Hematopoietic multipotent progenitor cell treated with erythropoietin and hydrocortisone succinate and interleukin-3 and kit ligand, for 6 days (in vitro differentiated cells): ENCODE measurements at regions not wholly inside any gene's neighbourhood (a gene's known extent, or its start where the extent isn't known, plus 50 kb on each side); places are given as distances from the start of the nearest gene placed in this dataset.
"Not testable (repeated sequence)": the region's sequence is repeated elsewhere in the genome, so short reads cannot be mapped to it uniquely, and the experiment has no call there.

Experiments
- DNase-seq: peaks from one replicate; pipeline ENCODE4 v3.0.0-alpha.2; 2015

DNA sequence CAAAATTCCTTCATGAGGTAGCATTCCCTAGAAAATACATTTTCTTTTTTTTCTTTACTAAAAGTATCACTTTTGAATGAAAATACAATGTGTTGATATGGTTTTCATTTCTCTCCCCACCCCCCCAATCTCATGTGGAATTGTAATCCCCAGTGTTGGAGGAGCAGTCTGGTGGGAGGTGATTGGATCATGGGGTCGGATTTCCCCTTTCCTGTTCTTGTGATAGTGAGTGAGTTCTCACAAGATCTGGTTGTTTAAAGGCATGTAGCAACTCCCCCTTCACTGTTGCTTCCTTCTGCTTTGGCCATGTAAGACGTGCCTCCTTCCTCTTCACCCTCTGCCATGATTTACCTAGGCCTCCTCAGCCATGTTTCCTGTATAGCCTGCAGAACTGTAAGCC is 790.3 kb upstream of the KCND2 start:
- no peak for DNase-seq

DNA sequence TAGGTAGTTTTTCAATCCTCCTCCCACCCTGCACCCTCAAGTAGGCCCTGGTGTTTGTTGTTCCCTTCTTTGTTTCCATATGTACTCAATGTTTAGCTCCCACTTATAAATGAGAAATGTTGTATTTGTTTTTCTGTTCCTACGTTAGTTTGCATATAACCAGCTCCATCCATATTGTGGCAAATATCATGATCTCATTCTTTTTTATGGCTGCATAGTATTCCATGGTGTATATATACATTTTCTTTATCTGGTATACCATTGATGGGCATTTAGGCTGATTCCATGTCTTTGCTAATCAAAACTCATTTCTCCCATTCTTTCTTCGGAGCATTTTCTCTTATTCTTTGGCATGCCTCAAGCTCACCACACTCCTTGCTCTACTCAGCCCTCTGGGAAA is 789.6 kb upstream of the KCND2 start:
- no peak for DNase-seq

DNA sequence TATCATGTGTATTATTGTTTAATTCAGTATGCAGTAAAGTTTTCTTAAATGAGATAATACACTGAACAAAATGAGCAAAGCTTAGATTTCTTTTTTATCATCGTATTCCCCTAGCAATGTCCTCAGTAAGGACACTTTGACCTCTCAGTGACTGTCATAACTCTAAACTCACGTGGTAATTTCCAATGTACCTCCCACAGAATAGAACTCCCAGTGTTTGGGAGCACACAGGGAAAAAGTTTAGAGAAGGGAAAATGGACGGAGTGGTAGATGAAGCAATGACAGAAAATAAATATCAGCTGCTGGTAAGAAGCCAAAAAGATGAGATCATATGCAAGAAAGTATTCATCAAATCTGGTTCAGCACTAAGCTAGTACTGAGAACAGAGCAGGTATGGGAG is 758.6 kb upstream of the KCND2 start:
- DNase-seq, result no peak

DNA sequence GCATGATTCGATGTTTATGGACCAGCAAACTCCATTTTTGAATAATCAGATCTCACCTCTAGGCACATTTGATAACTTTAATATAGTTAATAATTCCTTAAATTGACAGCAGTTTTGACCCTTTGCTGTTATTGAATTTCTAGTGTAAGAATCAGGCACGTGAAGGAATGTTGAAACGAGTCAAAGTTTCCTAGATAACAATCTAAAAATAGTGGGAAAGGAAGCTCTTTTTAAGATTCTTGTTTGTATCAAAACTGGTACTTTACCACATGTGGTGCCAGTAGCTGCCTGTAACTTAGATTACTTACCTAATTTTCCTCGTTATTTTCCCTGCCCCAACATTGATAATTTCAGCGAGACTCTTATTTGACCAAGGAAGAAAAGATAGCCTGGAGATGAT is 757.8 kb upstream of the KCND2 start:
- DNase-seq, result no peak

DNA sequence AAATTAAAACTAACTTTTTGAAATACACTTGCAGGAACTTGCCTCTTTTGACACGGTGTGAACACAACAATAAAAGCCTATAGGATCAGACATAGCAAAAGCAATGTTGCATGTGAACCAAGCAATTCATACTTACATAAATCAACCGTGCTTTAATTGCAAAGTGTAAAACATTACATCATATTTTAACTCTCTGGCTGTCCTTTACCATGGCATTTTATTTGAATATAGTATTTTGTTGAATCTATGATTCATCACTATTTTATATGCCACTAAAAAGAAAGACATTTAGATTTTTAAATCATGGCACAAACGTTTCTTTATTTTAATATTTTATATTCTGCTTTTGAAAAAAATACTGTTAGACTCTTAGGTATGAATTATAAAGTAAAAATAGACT is 757.0 kb upstream of the KCND2 start:
- no peak for DNase-seq

DNA sequence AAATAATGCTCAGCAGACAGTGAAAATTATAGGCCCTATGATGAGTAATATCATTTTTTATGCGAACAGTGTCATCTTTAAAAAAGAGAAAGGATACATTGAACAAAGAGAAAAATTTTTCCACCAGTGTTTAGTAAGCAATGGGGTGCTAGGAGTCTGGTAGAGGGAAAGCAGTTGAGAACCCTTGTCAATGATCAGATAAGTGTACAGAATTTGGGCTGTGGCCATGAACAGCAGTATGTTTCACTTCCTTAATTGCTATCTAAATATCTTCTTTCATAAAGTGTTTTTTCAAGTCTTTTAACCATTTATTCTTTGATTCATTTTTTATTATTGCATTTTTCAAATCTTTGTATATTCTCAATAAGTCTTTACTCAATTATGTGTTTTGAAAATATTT is 750.7 kb upstream of the KCND2 start:
- no peak for DNase-seq

DNA sequence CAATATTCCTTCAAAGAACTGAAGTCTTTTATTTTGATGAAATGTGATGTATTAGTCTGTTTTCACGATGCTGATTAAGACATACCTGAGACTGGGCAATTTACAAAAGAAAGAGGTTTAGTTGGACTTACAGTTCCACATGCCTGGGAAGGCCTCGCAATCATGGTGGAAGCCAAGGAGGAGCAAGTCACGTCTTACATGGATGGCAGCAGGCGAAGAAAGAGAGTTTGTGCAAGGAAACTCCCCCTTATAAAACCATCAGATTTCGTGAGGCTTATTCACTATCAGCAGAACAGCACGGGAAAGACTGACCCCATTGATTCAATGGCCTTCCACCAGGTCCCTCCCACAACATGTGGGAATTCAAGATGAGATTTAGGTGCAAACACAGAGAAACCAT is 750.3 kb upstream of the KCND2 start:
- DNase-seq, result no peak

DNA sequence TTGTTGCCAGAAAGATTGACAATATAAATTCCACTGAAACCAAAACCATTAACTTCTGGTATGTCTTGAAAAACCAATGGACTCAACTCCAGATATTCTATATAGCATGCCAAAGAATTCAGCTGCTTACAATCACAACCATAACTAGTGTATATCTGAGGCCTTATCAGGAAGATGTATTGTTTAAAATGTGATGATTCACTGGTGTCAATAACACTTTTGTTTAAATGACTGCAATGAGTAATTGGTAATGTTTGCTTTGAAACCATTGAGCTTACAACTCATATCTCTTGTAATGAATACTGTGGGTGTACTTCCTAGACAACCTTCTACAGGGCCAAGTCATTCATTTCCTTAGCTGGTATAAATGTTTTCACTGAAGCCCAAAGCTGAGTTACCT is 727.9 kb upstream of the KCND2 start:
- DNase-seq, result no peak

DNA sequence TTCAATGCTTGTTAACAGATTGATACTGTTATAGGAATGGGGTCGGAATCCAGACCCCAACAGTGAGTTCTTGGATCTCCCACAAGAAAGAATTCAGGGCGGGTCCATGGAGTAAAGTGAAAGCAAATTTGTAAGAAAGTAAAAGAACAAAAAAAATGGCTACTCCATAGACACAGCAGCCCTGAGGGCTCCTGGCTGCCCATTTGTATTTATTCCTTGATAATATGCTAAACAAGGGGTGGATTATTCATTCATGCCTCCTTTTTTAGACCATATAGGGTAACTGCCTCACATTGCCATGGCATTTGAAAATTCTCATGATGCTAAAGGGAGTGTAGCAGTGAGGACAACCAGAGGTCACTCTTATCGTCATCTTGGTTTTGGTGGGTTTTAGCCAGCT is 717.2 kb upstream of the KCND2 start:
- no peak for DNase-seq

DNA sequence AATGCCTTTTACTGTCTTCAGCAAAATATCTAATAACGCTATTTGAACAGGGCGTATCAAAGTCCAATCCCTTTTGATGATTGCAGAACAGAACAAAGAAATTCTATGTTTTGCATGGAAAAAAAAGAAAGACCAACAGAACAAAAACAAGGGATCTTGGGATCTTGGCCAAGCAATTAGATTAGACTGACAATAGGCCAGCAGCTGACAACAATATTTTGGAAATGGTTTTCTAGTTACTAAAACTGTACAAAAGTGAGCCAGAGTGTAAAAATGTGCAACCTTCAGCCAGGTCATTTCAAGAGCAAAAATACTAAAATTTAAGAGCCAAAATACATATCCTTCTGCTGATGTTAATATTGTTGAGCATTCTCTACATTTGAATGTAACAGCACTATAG is 716.5 kb upstream of the KCND2 start:
- DNase-seq, result no peak

DNA sequence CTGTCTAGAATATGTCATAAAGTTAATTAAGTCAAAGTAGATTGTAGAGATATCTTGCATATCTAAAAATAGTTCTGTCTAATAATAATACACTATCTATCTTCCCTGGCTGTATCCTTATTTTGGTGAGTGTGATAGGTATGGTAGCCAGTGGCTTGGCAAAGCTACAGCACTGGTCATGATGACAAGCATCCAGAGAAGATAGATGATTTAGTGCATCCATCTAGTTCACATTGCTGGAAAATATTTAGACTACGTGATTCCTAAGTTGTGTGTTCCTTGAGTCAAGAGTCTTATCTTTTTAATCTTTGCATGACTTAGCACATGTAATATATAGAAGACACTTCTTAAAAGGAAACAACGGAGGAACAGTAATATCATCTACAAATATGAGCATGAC is 711.2 kb upstream of the KCND2 start:
- no peak for DNase-seq

DNA sequence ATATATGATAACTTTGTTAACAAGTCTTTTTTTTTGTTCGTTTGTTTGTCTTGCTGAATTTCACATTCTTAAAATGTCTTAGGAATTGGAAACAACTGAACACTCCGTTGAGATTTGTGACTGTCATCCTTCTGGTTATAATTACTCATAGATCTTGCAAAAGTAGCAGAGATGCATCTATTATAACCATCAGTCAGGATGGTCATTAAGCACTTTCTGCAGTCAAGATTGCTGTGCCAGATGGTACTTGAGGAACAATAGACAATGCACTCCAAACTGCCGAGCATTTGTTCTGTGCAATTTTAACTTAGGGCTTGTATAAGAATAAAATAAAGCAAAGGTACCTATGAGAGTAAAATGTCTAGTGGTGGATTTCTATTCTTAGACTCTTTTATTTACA is 710.1 kb upstream of the KCND2 start:
- no peak for DNase-seq

DNA sequence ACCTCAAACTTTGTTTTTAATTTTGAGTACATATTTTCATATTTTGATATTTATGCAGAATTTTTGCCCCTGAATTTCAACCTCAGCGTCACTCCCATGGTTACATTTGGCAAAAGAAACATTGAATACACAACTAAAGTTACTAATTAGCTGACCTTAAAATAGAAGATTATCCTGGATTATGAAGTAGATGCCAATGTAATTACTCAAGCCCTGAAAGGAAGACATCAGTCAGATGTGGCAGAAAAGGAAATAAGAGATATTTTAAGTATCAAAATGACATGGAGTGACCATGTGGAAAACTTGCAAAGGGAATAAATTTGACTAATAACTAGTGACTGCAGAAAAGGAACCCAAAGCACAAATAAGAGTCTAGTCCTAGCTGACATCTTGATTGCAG is 701.3 kb upstream of the KCND2 start:
- no peak for DNase-seq

DNA sequence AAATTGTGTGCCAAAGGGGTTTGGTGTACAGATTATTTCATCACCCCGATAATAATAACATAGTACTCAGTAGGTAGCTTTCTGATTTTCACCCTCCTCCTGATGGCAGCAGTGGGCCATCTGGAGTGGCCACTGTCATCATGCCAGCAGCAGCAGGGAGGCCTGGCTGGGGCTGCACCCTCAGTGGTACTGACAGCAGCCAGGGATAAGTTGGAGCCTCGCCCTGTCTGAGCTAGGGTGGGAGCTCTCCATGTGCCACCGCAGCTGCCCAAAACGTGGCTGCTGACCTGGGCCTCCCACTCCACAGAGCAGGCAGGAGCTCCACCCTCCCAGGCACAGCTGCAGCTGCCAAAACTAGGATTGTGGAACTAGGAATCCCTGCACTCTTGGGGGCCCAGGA is 700.8 kb upstream of the KCND2 start:
- DNase-seq, result no peak

DNA sequence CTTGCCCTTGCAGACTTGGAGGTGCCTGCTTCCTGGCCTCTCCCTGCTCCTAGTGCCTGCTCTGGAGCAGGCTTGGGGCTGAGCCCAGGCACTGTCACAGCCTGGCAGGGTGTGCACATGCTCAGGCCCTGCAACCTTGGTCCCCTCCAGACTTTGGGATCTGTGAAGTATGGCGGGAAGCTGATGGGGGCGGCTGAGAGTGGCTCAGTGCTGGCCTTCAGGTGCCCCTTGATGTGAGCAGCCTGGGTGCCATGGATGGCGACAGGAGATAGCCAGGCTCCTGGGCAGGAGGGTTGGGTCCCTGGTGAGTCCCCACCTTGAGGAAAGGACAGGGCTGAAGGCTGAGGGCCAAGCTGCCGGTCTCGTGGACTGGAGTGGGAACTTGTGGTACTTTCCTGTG is 700.4 kb upstream of the KCND2 start:
- DNase-seq, result no peak

DNA sequence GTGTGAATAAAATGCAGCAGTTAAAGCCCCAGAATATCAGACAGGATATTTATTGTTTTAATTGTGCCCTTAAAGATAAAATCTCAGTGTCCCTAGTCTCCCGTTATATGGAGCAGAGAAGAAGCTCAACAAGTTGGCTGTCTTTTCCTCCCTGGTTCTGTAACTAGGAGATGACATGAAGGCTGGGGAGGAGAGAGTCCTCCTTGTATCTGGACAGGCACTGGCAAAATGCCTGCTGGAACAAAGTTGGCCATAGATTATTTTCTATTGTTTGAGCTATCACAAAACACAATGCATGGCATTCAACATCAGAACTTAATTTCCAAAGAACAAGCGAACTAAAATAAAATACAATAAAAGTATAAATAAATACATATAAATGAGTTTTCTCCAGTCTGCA is 694.9 kb upstream of the KCND2 start:
- no peak for DNase-seq

DNA sequence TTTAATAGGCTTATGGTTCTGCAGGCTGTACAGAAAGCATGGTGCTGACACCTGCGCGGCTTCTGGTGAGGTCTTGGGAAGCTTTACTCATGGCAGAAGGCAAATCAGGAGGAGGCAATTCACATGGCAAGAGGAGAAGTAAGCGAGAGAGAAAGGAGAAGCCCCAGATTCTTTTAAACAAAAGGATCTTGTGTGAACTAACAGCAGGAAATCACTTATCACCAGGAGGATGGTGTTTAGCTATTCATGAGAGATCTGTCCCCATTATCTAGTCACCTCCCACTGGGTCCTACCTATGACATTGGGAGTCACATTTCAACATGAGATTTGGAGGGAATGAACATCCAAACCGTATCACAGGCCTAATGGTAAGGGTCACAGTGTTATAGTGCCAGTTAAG is 678.0 kb upstream of the KCND2 start:
- DNase-seq, result no peak

DNA sequence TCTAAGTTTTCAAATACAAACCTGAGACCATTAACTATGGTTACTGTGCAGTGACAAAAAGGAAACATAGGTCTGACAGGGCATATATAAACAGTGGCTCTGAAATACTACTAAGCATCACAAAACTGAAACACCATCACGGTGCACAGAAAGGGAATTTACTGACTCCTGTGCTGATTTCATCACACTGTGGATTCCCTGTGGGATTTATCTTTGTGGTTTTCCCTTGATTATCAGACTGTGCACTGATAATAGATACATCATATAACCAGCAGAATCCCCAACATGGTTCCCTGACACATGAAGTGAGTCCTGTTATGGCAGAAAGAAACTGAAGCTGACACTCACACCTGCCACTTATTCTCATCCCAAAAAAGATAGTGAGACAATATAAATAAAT is 676.3 kb upstream of the KCND2 start:
- DNase-seq, result no peak

DNA sequence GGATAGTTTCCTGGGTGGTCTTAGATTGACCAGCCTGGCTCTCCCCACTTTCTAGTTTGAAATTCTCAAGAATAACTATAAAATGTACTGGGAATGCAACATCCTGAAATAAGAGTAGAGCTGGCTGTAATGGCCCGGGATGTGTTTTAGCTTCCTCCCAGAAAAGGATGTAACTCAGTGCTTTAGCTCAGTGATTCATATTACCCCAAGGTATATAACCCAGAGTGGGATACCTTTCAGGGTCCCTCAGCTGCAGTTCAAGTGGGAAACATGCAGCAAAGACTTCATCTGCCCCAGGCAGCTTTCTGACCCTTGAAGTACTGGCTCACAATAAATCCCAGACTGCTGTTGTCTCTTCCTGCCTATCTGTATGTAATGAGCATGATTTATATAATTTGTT is 666.7 kb upstream of the KCND2 start:
- no peak for DNase-seq

DNA sequence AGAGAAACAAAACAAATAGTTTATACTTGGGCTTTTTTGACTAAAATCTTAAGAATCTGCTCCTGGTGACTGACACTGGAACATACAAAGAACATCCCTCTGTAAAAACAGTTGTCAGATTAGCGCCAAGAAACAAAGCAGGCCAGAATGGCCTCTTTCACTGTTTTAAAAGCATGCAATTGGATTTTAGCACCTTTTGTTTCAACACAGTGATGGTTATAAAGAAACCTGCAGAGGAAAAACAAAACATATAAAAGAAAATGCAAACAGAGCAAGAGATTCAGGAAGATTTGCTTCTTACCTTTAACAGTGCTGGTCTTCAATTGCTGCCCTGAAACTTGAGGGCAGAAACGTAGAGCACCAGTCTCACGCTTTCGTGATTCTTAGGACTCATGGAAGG is 652.2 kb upstream of the KCND2 start:
- no peak for DNase-seq

DNA sequence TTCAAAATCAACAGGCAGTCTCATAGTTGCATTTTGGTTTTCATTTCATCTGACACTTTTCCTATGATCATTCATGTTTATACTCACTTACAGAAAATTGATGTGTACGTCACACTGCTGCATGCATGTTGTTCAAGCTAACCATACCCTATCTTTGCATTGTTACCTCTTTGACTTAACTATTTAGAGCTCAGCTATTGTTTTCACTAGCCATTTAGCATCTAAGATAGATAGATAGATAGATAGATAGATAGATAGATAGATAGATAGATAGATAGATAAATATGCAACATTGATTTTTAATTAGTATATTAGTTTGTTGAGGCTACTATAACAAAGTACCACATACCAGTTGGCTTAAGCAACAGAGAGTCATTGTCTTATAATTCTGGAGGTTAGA is 649.5 kb upstream of the KCND2 start:
- no peak for DNase-seq

DNA sequence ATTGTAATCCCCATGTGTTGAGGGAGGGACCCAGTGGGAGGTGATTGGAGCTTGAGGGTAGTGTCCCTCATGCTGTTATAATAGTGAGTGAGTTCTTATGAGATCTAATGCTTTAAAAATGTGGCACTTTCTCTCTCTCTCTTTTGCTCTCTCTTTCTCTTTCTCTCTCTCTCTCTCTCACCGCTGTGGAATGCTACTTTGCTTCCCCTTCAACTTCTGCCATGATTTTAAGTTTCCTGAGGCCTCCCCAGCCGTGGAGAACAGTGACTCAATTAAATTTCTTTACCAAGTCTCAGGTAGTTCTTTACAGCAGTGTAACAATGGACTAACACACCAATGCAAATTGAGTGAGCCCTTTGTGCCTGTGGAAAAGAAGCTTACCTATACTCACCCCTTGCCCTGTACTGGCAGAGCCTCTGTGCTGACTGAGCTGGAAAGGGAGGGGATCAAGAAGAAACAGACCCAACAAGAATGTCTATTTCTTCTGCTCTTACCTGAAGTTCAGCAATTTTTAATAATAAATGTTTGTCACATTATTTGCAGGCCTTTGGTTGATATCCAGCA is 642.5 kb upstream of the KCND2 start:
- no peak for DNase-seq

DNA sequence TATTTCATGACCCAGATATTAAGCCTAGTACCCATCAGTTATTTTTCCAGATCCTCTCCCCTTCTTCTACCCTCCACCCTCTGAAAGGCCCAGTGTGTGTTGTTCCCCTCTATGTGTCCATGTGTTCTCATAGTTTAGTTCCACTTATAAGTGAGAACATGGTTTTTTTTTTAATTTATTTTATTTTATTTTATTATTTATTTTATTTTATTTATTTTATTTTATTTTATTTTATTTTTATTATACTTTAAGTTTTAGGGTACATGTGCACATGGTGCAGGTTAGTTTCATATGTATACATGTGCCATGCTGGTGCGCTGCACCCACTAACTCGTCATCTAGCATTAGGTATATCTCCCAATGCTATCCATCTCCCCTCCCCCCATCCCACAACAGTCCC is 639.2 kb upstream of the KCND2 start:
- DNase-seq, result not testable (repeated sequence)

DNA sequence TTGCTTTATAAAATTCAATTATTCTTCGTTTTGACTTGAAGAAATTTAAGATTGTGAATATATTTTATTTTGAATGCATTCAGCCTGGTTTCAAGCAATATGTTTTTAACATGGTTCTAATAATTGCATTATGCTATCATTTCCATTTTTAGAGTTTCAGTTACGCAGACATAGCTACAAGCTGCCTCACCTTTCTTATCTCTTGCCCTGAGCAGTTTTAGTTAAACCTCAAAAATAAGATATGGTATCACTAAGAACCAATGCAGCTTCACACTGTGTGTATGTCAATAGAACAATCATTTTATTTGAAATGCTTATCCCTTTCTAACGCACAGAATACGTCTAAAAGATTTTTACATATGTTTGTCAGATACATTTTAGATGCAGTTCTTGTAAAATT is 632.6 kb upstream of the KCND2 start:
- no peak for DNase-seq

DNA sequence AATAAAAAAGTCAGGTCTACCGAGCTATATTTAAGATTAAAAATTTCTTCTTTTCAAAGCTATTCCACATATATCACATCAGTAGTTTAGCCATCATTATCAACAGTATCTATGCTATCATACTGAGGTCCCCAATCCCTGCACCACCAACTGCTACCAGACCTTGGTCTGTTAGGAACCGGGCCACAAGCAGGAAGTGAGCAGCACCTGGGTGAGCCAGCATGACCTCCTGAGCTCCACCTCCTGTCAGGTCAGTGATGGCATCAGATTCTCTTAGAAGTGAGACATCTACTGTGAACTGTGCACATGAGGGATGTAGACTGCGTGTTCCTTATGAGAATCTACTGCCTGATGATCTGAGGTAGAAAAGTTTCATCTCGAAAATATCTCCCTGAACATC is 632.1 kb upstream of the KCND2 start:
- no peak for DNase-seq

DNA sequence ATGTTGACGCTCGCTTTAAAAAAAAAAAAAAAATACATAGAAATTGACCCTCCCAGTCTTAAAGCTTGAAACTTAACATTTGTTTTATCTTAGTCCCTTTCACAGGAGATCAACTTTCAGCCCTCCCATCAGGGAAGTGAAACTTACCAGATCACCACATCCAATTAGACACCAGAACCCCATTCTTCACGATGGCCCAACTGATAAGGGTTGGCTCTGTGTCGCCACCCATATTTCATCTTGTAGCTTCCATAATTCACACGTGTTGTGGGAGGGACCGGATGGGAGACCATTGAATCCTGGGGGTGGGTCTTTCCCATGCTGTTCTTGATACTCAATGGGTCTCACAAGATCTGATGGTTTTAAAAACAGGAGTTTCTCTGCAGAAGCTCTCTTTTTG is 629.4 kb upstream of the KCND2 start:
- no peak for DNase-seq
